CD1c-positive myeloid dendritic cell (primary cell): ENCODE measurements at regions not wholly inside any gene's neighbourhood (a gene's known extent, or its start where the extent isn't known, plus 50 kb on each side); places are given as distances from the start of the nearest gene placed in this dataset.

Experiments
- DNase-seq: peaks from one replicate; pipeline ENCODE4 v3.0.0-alpha.2; 2016; ENCODE audit errors: extremely low spot score

DNA sequence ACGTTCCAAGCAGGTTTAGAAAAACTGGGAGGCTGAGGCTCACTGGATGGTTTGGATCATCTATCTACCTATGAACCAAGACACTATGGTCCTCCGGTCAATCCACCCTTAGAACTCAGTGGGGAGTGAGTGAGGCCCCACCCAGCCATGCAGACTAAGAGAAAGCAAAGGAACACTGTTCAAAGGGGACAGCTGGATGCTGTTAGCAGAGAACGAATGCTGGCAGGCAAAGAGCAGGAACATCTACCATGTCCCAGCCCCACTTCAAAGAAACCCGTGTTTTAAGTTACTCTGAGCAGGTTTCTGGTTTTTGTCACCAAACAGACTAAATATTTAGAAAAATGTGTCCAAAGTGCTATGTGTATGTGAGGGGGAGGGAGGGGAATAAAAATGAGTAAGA, 183.4 kb upstream of the XYLT1 start:
- DNase-seq, result no peak

- no peak for DNase-seq
Measured at GRCh38 chr16:17647879-17648872, 177.4 kb upstream of the XYLT1 start.

- no peak for DNase-seq
Measured at GRCh38 chr16:17643935-17644334, 173.2 kb upstream of the XYLT1 start.

- no peak for DNase-seq
Measured at GRCh38 chr16:17641990-17642389, 171.2 kb upstream of the XYLT1 start.

GRCh38 chr16:17638134-17638533, 167.4 kb upstream of the XYLT1 start:
- no peak for DNase-seq

DNA sequence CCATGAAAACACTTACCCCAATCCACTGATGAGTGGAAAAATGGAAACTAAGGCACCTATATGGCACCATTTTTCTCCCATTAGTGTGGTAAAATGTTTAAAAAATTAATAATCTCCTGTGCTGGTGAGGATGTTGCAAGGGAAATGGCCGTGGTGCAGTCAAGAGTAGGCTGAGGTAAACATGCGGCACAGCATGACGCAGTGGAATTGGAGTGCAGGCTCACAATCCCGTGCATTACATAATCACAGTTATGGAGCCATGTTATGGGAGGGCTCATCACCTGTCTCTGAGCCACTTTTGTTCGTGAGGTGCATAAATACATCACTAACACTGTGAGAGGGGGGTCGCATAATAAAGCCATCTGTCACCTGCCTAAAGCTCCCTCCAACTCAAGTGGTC, 164.4 kb upstream of the XYLT1 start:
- DNase-seq, result no peak

- no peak for DNase-seq
Measured at GRCh38 chr16:17633181-17633951, 162.6 kb upstream of the XYLT1 start.

DNA sequence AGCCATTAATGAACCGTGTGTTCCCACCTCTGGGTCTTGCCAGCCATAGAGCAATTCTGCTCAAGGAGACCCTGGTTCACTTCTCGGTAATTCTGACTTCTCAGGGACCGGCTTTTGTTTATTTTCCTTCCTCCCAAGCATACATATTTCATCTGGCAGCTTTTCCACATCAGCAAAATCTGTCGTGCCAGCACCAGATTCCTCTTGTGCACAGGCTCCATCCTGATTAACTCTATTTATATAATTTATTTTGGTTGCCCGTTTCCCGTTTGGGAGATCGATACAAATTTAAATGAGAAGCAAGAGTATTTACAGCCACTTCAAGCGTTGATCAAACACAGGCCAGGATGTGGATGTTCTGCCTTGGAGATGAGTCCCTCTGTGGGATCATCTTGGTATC, 161.9 kb upstream of the XYLT1 start:
- DNase-seq, result no peak

- no peak for DNase-seq
Measured at GRCh38 chr16:17629936-17630335, 159.2 kb upstream of the XYLT1 start.

- DNase-seq, result no peak
Measured at GRCh38 chr16:17628983-17629382, 158.2 kb upstream of the XYLT1 start.

- DNase-seq, result no peak
Measured at GRCh38 chr16:17622366-17622765, 151.6 kb upstream of the XYLT1 start.

DNA sequence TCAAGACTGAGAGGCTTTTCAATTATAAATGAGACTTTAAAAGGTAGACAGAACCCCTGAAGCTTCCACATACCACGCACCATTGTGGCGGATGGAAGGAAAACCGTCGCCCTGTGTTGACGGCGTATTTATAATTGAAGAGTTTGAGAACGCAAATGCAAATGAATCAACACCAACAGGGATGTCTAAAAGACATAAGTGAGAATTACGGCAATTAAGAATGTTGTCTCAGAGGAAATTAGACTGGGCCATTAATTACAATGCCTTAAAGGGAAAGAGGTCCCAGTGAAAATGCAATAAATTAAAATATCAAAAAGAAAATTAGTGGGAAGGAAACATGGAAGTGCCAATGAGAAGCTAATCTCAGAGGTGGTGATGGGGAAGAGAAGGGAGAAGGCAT, 148.5 kb upstream of the XYLT1 start:
- no peak for DNase-seq

GRCh38 chr16:17617021-17617552, 146.3 kb upstream of the XYLT1 start:
- no peak for DNase-seq

GRCh38 chr16:17612336-17612735, 141.6 kb upstream of the XYLT1 start:
- DNase-seq, result no peak

- DNase-seq, result no peak
Measured at GRCh38 chr16:17607609-17608008, 136.8 kb upstream of the XYLT1 start.

DNA sequence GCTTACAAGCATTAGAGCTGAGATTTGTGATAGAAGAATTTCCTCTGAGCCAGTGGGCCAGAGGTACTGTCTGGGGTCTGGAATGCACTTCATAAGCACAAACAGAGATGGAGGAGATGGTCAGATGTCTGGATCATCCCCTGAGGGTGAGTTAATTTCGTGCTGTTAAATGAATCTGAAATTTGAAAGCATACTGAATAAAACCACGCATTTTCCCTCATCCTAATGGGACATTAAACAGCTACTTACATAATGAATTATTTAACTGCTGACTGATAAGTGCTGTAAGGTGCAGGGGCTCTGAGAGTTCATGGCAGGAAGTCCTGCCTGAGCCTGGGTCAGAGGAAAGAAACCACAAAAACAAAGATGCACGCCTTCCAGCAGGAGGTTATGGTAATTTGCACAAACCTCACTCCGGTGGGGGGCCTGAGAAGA, 136.3 kb upstream of the XYLT1 start:
- DNase-seq, result no peak

DNA sequence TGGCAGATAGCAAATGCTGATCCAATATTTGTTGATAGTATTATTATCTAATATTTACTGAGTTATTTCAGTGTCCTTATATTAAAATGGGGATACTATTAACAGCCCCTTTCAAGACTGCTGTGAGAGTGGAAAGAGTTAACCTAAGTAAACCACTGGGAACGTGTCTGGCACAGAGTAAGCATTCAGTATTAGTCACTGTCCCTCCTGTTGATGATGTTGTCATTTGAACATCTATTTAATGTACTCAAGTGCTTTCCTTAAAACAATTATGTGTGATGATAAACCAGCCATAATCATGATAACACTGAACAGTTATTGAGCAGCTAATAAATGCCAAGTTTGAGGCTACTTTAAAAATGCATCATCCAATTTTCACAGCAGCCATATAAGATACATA, 135.7 kb upstream of the XYLT1 start:
- DNase-seq, result no peak

DNA sequence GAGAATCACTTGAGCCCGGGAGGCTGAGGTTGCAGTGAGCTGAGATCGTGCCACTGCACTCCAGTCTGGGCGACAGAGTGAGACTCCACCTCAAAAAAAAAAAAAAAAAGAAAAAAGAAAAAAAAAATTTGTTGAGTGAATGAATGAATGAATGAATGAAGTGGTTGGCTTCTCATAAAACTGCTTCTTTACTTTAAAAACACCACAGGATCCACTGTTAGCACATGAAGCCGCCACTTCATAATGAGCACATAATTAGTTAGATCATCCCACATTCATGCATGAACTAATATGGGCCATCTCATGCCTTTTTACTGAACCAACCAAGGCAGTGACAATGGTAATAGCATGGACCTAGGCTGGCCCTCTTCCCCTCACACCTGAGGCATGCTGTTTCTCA, 135.0 kb upstream of the XYLT1 start:
- DNase-seq, result no peak

DNA sequence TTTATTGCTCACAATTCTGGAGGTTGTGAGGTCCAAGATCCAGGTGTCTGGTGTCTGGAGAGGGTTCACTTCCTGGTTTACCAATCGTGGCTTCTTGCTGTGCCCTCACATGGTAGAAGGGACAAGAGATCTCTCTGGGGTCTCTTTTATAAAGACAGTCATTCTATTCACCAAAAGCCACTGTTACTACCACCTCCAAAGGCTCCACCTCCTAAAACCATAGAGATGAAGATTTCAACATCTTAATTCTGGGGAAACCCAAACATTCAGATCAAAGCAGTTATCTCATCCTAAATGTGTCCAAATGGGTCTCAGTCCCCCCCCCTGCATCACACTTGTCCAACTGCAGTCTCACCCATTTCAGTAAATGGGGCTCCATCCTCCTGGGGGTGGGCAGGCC, 132.9 kb upstream of the XYLT1 start:
- DNase-seq, result no peak

DNA sequence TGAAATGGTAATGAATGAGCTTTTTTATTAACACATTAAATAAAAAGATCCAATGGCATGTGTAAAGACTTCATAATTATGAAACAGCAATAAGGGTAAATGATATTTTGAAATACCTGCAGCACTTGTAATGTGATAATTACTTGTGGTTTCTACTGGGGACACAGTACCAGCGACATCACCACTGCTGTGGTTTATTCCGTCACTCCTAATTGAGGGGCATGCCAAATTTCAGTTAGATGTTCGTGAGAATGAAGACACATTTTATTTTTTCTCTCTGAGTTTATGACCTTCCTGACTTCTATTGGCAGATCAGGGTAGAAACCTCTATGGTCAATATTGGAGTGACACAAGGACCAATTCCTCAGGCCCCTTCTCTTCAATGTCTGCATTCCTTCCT, 131.9 kb upstream of the XYLT1 start:
- DNase-seq, result no peak

GRCh38 chr16:17598968-17599367, 128.2 kb upstream of the XYLT1 start:
- no peak for DNase-seq

DNA sequence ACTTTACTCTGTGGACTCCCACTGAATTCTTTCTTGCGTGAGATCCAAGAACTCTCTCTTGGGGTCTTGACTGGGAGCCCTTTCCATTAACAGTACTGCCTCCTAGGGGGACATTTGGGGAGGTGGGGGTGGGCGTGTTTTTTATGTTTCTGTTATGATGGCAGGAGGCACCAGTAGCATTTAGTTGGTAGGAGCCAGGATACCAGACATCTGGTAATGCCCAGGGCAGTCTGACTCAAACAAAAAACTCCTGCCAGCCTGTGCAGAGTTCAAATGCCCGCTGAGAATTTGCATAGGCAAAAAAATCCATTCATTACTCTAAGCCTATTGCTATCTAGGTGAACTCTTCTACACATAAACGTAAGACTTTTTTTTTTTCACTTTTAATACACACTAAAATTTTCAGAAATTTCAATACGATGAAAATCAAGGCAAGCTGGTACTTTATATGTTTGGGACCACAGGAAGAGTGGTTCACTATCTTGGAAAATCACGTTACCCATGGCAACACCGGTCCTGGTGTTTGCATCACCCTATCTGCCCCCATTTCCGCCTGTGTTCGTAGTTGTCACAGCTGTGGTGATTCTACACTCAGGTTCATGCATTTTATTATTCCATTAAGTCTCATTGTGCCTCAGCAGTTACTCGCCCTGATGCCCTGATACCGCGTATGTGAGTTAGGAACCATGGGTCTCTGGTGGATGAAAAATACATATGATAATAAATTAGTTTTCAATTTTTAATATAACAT, 121.1 kb upstream of the XYLT1 start:
- no peak for DNase-seq
